ENCODE measurements at regions not wholly inside any gene's neighbourhood (a gene's known extent, or its start where the extent isn't known, plus 50 kb on each side); places are given as distances from the start of the nearest gene placed in this dataset.
A peak's percentile ranks its signal among the peaks of the same experiment; 100 is the strongest.
"Not testable (repeated sequence)": the region's sequence is repeated elsewhere in the genome, so short reads cannot be mapped to it uniquely, and the experiment has no call there.

- not testable (repeated sequence) for DNase-seq
Observed at GRCh38 chr7:128561116-128561722, 84.7 kb downstream of the METTL2B start.

GRCh38 chr7:128562795-128563194 lies 86.2 kb downstream of the METTL2B start:
- DNase-seq, result not testable (repeated sequence)

- DNase-seq, result not testable (repeated sequence)
Observed at GRCh38 chr7:128564123-128564700, 87.7 kb downstream of the METTL2B start.

GRCh38 chr7:128564932-128565864 lies 88.7 kb downstream of the METTL2B start:
- not testable (repeated sequence) for DNase-seq

GRCh38 chr7:128575277-128575676 lies 96.8 kb upstream of the GARIN1A start:
- DNase-seq, result not testable (repeated sequence)

GRCh38 chr7:128576953-128577352 lies 95.1 kb upstream of the GARIN1A start:
- DNase-seq, result not testable (repeated sequence)

GRCh38 chr7:128579843-128580242 lies 92.2 kb upstream of the GARIN1A start:
- DNase-seq, result not testable (repeated sequence)

GRCh38 chr7:128581100-128581499 lies 91.0 kb upstream of the GARIN1A start:
- not testable (repeated sequence) for DNase-seq

GRCh38 chr7:128581825-128582561 lies 90.1 kb upstream of the GARIN1A start:
- DNase-seq, result not testable (repeated sequence)

GRCh38 chr7:128586715-128587114 lies 85.4 kb upstream of the GARIN1A start:
- not testable (repeated sequence) for DNase-seq

GRCh38 chr7:128591705-128592104 lies 80.4 kb upstream of the GARIN1A start:
- DNase-seq, result no peak

GRCh38 chr7:128592209-128592608 lies 79.9 kb upstream of the GARIN1A start:
- not testable (repeated sequence) for DNase-seq

GRCh38 chr7:128594061-128594460 lies 78.0 kb upstream of the GARIN1A start:
- not testable (repeated sequence) for DNase-seq

- DNase-seq, result not testable (repeated sequence)
Observed at GRCh38 chr7:128596336-128597128, 75.6 kb upstream of the GARIN1A start.

GRCh38 chr7:128598946-128599345 lies 73.1 kb upstream of the GARIN1A start:
- DNase-seq, result not testable (repeated sequence)

GRCh38 chr7:128608678-128609421 lies 63.2 kb upstream of the GARIN1A start:
- DNase-seq, result peak; percentile 77

- DNase-seq, result not testable (repeated sequence)
Observed at GRCh38 chr7:128613366-128613765, 58.7 kb upstream of the GARIN1A start.

- not testable (repeated sequence) for DNase-seq
Observed at GRCh38 chr7:128614812-128615211, 57.3 kb upstream of the GARIN1A start.

GRCh38 chr7:128616799-128617198 lies 55.3 kb upstream of the GARIN1A start:
- not testable (repeated sequence) for DNase-seq
